GM12892 (cell line): ENCODE measurements at regions not wholly inside any gene's neighbourhood (a gene's known extent, or its start where the extent isn't known, plus 50 kb on each side); places are given as distances from the start of the nearest gene placed in this dataset.

Source experiments
- DNase-seq: peaks from one replicate; pipeline ENCODE4 v3.0.0; 2011; ENCODE audit not compliant: insufficient read length
- FAIRE-seq: peaks from 2 replicates; lab custom pipeline; 2011; peaks lifted over from hg19 to GRCh38; lab: Jason Lieb, UNC
- POLR2A ChIP-seq: IDR thresholded peaks from 2 replicates; pipeline ENCODE4 v1.6.1; 2011; ENCODE audit warnings: low read depth, low read length, control low read depth
- POLR2AphosphoS5 ChIP-seq: IDR thresholded peaks from 2 replicates; pipeline ENCODE4 v1.6.1; 2011; ENCODE audit warnings: low read depth, low read length, control low read depth
- TAF1 ChIP-seq: IDR thresholded peaks from 2 replicates; pipeline ENCODE4 v1.6.1; 2011; ENCODE audit warnings: low read depth, mild to moderate bottlenecking, control low read depth, low read length, borderline replicate concordance

- no peak for FAIRE-seq
- TF ChIP-seq TAF1 (no peak), POLR2AphosphoS5 (no peak), POLR2A (no peak)
- DNase-seq: no peak
Measured at GRCh38 chr4:125944966-125945365, 630.2 kb downstream of the FAT4 start.

DNA sequence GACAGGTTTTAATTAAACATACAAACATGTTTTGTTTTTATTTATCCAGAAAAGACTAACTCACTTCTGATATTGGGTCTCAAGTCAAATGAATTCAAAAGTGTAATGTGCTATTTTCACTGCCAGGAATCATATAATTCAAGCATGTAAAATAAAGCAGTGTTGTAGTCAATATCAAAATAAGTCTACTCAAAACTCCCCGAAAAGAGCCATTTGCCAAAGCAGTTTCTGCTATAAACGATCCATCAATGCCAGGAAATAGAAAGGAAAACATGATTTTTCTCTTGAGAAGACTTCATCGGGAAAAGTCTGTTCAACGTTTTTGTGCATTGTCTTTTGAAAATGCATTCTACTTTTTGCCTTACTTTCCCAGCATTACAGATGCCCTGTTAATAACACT, 633.3 kb downstream of the FAT4 start:
- FAIRE-seq (no peak), DNase-seq (no peak)
- no peak for TF ChIP-seq POLR2AphosphoS5
- TF ChIP-seq TAF1: no peak
- no peak for TF ChIP-seq POLR2A

DNA sequence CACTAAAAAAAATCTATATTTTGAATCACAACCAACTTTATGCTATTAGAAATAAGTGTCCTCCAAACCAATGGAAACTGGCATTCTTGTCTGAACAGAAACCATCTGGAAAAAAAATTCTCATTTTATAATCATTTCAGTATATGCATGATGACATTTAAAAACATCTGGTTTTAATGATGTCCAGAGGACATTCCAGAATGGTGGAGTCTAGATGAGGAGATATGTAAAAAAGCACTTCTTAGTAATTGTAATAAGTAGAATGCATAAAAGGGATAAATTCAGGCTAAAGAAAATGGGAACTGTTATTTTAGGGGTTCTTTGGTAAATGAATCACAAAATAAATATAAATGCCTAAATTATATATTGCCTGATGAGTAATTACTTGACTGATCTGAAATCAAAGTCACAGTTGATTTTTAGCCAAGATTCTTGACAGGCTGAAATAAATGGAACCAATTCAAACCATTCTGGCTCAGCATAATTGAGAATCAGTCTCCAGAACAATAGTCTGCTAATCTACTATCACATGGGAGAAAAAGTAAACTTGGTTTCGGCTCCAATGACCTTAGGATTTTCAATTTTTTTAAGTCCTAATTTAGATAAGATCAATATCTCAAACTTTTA, 636.6 kb downstream of the FAT4 start:
- TF ChIP-seq POLR2AphosphoS5: no peak
- no peak for TF ChIP-seq TAF1
- FAIRE-seq: no peak
- DNase-seq: no peak

GRCh38 chr4:125952631-125953030, 637.9 kb downstream of the FAT4 start:
- no peak for DNase-seq
- no peak for FAIRE-seq
- TF ChIP-seq POLR2A (no peak), TAF1 (no peak), POLR2AphosphoS5 (no peak)

- TF ChIP-seq POLR2AphosphoS5: no peak
- TF ChIP-seq TAF1: no peak
- no peak for TF ChIP-seq POLR2A
- no peak for FAIRE-seq
- no peak for DNase-seq
Measured at GRCh38 chr4:125956276-125956675, 641.5 kb downstream of the FAT4 start.

DNA sequence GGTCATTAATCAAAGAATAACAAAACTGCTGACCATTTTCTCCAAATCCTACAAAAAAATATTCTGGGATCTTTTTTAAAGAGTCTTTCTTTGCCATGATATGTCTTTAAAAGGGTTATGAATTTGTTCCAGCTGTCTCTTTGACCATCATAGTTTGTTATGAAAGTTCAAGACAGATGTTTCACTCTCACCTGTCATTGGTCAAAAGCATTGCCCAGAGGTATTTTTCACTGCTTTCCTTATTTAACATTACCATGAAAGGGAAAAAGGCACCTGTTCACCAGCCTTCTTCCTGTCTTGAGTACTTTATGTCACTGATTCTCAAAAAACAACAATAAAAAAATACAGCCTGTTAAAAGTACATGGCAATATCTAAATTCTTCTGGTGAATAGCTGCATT, 643.8 kb downstream of the FAT4 start:
- FAIRE-seq (no peak), DNase-seq (no peak)
- TF ChIP-seq TAF1: no peak
- TF ChIP-seq POLR2A: no peak
- TF ChIP-seq POLR2AphosphoS5: no peak

DNA sequence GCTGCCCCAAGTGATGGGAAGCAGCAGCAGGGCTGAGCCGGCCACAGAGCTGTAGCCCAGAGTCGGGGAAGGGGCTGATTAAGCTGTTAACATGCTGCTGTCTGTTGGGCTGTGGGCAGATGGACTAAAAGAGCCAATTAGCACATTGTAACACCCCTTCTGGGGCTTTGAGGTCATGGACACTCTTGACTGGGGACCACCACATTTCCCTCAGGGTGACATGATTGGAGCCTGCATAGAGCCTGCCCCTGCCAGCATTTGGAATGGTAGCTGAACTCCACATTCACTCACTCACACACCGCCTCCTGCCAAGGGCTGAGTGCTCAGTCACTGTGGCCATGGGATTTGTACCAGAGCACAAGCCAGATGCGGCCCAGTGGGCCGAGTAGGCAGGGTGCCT, 646.9 kb downstream of the FAT4 start:
- FAIRE-seq (no peak), DNase-seq (no peak)

GRCh38 chr4:125975861-125976397, 661.2 kb downstream of the FAT4 start:
- no peak for TF ChIP-seq POLR2A
- no peak for TF ChIP-seq POLR2AphosphoS5
- TF ChIP-seq TAF1: no peak
- DNase-seq: no peak
- no peak for FAIRE-seq

More for the DNA sequence above, 646.9 kb downstream of the FAT4 start:
- no peak for TF ChIP-seq POLR2AphosphoS5
- TF ChIP-seq POLR2A: no peak
- no peak for TF ChIP-seq TAF1

DNA sequence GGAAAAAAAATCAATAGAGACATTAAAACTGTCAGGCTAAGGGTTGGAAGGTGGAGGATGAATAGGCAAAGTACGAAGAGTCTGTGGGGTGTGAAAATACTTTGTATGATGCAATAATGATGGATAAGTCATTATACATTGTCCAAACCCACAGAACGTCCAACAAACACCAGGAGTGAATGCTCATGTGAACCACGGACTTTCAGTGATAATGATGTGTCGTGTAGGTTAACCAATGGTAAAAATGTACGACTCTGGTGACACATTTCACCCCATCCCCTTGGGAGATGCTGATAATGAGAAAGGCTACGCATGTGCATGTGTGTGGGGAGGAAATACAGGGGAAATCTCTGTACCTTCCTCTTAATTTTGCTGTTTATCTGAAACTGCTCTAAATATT, 665.2 kb downstream of the FAT4 start:
- no peak for TF ChIP-seq POLR2A
- TF ChIP-seq TAF1: no peak
- TF ChIP-seq POLR2AphosphoS5: no peak
- no peak for DNase-seq
- FAIRE-seq: no peak

DNA sequence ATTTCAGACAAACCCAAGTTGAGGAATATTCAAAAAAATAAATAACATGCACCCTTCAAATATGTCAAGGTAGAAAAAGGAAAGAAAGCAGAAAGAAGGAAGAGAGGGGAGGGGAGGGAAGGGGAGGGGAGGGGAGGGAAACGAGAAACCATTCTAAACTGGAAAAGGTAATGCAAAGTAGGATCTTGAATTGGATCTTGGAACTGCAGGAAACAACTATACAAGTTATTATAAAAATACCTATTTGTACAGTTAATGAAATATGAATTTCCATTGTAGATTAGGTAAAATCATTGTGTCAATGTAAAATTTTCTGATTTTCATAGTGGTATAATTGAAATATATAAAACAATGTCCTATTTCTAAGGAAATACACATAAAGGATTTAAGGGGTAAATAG, 668.4 kb downstream of the FAT4 start:
- TF ChIP-seq TAF1 (no peak), POLR2AphosphoS5 (no peak), POLR2A (no peak)
- no peak for FAIRE-seq
- no peak for DNase-seq

- no peak for DNase-seq
- FAIRE-seq: no peak
- TF ChIP-seq POLR2AphosphoS5 (no peak), TAF1 (no peak), POLR2A (no peak)
Measured at GRCh38 chr4:125985856-125986255, 671.1 kb downstream of the FAT4 start.

DNA sequence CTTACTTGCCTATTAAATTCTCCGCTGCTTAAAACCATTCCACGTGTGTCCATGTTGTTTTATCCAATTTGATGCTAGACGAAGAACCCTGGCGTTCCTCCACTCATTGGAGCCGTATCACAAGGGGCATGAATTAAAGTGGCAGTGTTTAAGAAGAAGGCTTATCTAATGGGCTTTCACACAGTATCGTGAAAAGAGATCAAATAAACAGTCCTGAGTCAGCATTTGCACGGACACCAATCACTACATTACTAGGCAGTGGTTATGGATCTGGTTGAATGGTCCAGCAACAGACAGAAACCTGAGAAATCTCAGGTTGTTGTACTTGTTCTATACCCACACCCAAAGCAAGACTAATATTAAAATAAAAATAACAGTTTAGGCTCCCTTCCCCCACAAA, 671.6 kb downstream of the FAT4 start:
- TF ChIP-seq POLR2AphosphoS5 (no peak), POLR2A (no peak), TAF1 (no peak)
- DNase-seq (no peak), FAIRE-seq (no peak)
